HG03064 (cell line): ENCODE measurements at regions not wholly inside any gene's neighbourhood (a gene's known extent, or its start where the extent isn't known, plus 50 kb on each side); places are given as distances from the start of the nearest gene placed in this dataset.
"Not testable (repeated sequence)": the region's sequence is repeated elsewhere in the genome, so short reads cannot be mapped to it uniquely, and the experiment has no call there.

Source experiments
- ATAC-seq: cut with Tn5 transposase; IDR thresholded peaks from one replicate; pipeline ENCODE4 v1.9.1; 2021; ENCODE audit warnings: low read depth; ENCODE audit not compliant: unreplicated experiment

DNA sequence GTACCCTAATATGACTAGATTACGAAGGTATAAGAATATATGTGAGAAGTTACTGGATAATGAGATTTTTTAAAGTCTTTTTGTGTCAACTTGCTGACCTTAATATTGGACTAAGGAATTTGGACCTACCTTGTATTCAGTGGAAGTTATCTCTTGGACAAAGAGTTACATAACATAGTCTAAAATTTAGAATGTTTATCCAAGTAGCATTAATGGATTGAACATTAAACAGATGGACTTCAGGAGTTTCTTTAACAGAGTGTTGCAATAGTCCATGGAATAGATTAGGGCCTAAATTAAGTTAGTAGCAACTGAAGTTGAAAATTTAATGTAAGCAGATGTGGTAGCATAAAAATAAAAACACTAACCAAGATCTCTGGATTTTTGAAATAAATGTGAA is 266.4 kb downstream of the PYDC2 start:
- ATAC-seq, result no peak

DNA sequence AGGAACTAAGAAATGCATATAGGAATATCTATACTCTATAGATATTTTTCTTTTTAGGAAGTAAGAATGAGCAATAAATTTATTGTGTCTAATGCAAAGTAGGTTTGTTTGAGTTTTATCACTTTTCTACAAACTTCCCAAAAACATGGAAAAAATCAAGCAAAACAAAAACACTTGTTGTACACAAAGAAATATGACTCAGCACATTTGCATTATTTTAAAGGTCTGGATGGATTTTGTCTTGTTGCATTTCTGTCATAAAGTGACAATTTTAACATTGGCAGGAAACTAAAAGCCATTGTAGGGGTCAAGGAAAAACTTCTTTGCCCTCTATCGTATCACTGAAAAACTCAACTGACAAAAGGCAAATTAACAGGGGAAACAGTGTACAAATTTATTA is 267.2 kb downstream of the PYDC2 start:
- no peak for ATAC-seq

GRCh38 chr3:191737742-191738141 is 276.8 kb downstream of the PYDC2 start:
- no peak for ATAC-seq

- ATAC-seq, result no peak
Observed at GRCh38 chr3:191740712-191741111, 279.7 kb downstream of the PYDC2 start.

DNA sequence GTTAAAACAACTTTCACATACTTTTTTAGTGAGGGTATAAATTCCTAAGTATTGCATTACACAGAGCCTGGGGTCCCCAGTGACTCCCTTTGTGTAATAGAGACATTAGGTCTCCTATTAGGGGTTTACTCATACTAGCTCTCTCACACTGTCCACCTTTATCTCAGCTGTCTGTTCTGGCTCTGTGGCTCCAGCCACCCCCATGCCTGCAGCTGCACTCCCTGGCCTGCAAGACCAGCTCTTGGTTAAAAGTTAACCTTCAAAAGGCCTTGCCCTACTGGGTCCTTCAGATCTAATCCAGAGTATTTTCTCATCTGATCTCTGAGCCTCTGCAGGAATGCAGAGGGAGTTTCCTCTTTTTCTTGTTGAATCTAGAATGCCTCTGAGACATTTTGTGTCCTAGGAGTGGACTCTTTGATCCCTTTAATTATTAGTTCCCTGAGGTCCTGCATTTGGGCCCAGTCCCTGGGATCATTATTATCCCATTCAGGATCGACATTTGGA is 280.9 kb downstream of the PYDC2 start:
- ATAC-seq, result not testable (repeated sequence)

DNA sequence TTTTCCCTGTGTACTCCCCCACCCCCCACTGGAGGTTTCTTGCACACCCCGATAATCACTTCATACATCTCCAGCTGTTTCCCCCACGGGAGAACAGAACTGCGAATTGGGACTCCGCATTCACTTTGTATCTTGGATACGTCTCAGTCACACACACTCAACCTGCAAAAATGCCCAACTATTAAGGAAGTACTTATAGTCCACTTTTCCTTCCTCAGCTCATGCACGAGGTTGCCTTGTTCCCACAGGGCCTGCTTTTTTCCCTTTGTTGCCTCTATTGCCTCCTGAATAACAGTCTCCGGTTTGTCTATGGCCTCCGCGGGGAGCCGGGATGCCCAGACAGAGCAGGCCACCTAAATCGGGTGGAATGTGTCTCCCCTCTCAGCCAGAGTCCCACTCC is 282.3 kb downstream of the PYDC2 start:
- ATAC-seq, result no peak

DNA sequence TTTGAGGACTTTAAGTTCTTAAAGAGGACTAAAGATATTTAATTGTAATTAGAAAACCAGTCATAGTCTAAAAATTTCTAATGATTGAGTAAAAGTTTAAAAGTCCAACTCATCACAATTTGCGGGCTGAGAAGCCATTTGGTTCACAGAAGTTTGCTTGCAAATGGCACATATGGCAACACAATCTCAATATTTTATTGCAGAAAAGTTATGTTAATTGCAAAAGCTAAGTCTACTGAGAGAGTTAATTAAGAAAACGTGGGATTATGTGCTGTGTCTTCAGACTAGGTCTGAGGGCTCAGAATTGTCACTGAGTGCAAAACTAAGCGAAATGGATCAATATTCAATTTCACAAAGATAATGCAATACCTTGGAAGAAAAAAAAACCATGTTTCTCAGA is 289.7 kb downstream of the PYDC2 start:
- no peak for ATAC-seq

DNA sequence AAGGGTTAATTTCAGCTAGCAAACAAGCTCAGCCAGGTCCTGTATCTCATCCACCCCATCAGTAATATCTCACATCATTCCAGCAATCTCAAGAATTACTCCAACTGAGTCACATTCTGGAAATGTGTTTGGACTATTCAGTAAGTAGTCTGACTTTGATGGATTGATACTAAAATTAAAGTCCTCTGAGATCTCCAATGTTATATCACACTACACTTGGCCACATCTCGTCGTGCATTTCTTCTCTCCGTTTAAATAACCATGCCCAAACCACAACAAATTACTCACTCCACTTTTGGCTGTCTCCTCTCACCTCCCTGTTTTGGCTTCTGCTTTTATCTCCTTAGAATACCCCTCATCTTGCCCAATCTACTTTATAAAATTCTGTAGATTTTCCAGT is 292.2 kb downstream of the PYDC2 start:
- ATAC-seq, result no peak

DNA sequence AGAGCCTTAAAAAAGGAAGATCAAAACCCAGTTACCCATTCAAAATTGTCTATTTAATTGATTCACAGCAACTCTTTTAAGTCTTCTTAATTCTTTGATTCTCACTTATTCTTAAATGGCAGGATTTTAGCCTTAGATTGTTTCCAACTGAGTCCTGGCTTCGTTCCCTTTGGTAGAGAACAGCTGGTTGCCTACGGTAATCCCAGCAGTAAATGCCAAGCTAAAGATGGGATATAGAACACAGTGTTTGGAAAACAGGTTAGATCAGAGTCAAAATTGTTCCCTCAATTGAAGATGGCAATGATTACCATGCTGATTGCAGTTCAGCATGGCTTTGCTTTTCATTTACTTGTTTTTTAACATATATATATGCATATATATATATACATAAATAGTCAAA is 300.9 kb downstream of the PYDC2 start:
- no peak for ATAC-seq

GRCh38 chr3:191762323-191762960 is 301.5 kb downstream of the PYDC2 start:
- ATAC-seq, result no peak

DNA sequence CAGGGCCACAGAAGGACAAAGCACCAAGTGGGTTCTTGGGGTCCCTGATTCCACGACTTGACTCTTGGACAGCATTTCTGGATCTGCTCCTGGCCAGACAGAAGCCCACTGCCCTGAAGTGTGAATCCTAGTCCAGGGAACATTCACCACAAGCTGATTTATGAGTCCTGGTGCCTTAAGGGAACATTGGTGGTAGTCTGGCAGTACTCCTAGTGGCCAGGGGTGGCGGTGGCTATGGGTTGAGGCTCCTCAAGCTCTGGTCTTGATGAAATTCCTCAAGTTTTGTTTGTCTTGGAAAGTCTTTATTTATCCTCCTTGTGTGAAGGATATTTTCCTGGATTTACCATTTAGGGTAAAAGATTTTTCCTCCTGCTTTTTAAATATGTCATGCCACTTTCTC is 307.5 kb downstream of the PYDC2 start:
- no peak for ATAC-seq

GRCh38 chr3:191770541-191770940 is 309.6 kb downstream of the PYDC2 start:
- no peak for ATAC-seq

- no peak for ATAC-seq
Observed at GRCh38 chr3:191774485-191774884, 313.5 kb downstream of the PYDC2 start.

DNA sequence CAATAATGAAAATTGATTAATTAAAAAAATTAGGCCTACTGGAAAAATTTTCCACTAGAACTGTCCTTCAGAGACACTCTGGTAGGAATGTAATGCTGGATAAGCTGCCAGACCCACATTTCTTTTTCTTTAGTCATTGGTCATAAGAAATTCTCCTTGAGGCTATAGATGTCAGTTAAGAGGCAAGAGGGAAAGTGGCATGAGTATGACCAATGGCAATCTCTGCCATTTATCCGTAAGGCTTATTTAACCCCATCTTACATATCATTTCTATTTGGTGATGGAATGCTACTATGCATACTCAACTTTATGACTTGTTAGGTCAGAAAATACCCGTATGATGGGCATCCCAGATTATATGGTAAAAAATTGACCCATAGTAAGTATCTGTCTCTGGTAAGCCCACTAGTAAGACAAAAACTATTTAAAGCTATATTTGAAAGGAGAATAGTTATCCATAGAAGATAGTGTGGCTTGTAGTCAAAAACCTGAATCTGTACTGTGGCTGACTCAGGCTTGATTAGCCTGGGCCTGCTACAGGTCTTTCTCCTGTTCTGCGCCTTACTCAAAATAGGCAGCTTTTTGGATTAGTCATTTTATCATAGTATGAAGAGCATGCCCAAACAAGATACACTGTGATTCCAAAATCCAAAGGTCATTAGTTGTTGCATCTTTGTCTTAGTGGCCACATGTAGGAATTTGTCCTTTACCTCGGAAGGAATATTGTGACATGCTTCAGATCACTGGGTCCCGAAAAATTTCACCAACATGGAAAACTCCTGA is 314.7 kb downstream of the PYDC2 start:
- no peak for ATAC-seq

DNA sequence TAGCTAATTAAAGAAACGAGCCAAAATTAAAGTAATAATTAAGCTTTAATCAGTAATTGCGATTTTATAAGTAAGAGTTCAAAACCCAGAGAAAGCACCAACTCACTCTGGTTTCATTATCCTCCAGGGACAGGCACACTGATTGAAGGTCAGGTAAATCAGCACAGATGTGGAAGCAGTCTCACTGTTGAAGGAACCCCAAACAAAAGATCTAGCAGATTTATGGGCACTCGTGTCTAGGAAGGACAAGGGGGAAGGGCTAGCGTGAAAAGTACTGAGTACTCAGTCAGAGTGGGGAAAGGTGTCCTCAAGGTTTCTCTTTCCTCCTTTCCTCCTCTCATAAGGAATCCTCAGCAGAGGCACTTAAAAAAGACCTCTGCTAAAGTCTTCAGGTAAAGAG is 320.1 kb downstream of the PYDC2 start:
- ATAC-seq, result no peak

DNA sequence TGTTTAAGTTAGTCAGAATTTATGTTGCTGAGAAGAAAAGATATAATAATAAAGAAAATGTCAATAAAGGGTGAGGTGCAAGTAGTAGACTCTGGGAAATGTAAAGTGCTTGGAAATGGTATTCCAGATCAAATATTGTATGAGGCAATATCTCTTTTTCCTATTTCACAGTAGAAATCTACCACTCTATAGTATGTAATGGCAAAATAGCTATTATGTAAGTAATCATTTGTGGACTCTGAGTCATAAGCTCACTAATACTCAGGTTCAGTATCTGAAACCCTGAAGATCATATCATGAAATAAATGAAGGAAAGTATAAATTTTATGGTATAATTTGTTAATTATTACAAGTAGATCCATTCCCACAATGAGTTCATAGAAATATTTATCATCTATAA is 322.1 kb downstream of the PYDC2 start:
- no peak for ATAC-seq

DNA sequence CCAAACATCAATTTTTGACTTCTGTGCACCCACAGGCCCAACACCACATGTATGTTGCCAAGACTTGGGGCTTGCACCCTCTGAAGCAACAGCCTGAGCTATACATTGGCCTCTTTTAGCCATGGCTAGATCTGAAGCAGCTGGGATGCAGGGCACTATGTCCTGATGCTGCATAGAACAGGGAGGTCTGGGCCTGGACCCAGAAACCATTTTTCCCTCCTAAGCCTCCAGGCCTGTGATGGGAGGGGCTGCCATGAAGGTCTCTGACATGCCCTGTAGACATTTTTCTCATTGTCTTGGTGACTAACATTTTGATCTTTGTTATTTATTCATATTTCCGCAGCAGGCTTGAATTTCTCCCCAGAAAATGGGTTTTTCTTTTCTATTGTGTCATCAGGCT is 330.0 kb downstream of the PYDC2 start:
- ATAC-seq, result no peak

DNA sequence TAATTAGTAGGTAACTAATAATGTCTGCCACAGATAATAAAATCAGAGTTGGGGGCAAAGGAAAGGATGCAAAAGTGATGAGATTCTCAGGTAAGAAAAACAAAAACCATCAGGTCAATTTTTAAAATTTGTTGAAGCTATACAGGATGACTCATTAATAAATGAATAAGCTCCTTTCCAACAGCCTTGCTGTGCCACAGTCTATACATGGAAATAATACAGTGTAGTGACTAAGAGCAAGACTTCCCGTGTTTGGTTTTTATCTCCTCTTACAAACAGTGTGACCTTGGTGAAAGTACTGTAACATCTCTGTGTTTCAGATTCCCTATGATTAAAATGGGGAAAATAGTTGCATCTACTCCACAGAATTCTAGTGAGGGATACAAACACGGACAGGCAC is 331.6 kb downstream of the PYDC2 start:
- ATAC-seq, result no peak

- no peak for ATAC-seq
Observed at GRCh38 chr3:191795196-191795595, 334.2 kb downstream of the PYDC2 start.

DNA sequence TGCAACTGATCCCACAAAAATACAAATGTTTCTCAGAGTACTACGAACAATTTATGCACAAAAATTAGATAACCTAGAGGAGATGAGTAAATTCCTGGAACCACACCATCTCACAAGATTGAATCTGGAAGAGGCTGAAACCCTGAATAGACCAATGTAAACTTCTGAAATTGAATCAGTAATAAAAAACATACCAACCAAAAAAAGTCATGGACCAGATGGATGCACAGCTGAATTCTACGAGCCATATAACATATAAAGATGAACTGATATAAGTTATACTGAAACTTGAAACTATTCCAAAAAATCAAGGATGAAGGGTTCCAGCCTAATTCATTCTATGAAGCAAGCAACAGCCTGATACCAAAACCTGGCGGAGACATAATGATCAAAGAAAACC is 336.3 kb downstream of the PYDC2 start:
- no peak for ATAC-seq

- ATAC-seq, result no peak
Observed at GRCh38 chr3:191802671-191803070, 341.7 kb downstream of the PYDC2 start.

- no peak for ATAC-seq
Observed at GRCh38 chr3:191804935-191805334, 344.0 kb downstream of the PYDC2 start.
